ENCODE measurements at regions not wholly inside any gene's neighbourhood (a gene's known extent, or its start where the extent isn't known, plus 50 kb on each side); places are given as distances from the start of the nearest gene placed in this dataset.

- DNase-seq (ENCODE audit: low spot score) = no peak
Observed at GRCh38 chr2:177123048-177123447, 89.5 kb upstream of the HNRNPA3 start.

- peak; percentile 22 for DNase-seq (ENCODE audit: low spot score)
Observed at GRCh38 chr2:177124371-177124770, 88.2 kb upstream of the HNRNPA3 start.

- no peak for DNase-seq (ENCODE audit: low spot score)
Observed at GRCh38 chr2:177127821-177128220, 84.8 kb upstream of the HNRNPA3 start.

GRCh38 chr2:177129610-177130009 lies 83.0 kb upstream of the HNRNPA3 start:
- DNase-seq (ENCODE audit: low spot score) = no peak

- DNase-seq (ENCODE audit: low spot score) = no peak
Observed at GRCh38 chr2:177131858-177132257, 80.7 kb upstream of the HNRNPA3 start.

GRCh38 chr2:177138823-177139222 lies 73.8 kb upstream of the HNRNPA3 start:
- no peak for DNase-seq (ENCODE audit: low spot score)

- no peak for DNase-seq (ENCODE audit: low spot score)
Observed at GRCh38 chr2:177141866-177142265, 70.7 kb upstream of the HNRNPA3 start.

GRCh38 chr2:177143444-177143843 lies 69.2 kb upstream of the HNRNPA3 start:
- peak; percentile 84 for DNase-seq (ENCODE audit: low spot score)

GRCh38 chr2:177147093-177147694 lies 65.4 kb upstream of the HNRNPA3 start:
- DNase-seq (ENCODE audit: low spot score) = peak; percentile 60

GRCh38 chr2:177147834-177148445 lies 64.7 kb upstream of the HNRNPA3 start:
- no peak for DNase-seq (ENCODE audit: low spot score)

GRCh38 chr2:177148477-177149154 lies 64.0 kb upstream of the HNRNPA3 start:
- DNase-seq (ENCODE audit: low spot score) = peak; percentile 77

GRCh38 chr2:177149155-177149503 lies 63.5 kb upstream of the HNRNPA3 start:
- DNase-seq (ENCODE audit: low spot score) = no peak

GRCh38 chr2:177153805-177154204 lies 58.8 kb upstream of the HNRNPA3 start:
- no peak for DNase-seq (ENCODE audit: low spot score)

GRCh38 chr2:177154809-177155208 lies 57.8 kb upstream of the HNRNPA3 start:
- no peak for DNase-seq (ENCODE audit: low spot score)

- DNase-seq (ENCODE audit: low spot score) = peak; percentile 68
Observed at GRCh38 chr2:177155631-177156030, 57.0 kb upstream of the HNRNPA3 start.

GRCh38 chr2:177161741-177162460 lies 50.7 kb upstream of the HNRNPA3 start:
- DNase-seq (ENCODE audit: low spot score) = peak; percentile 53
